Activated CD4-positive, alpha-beta memory T cell treated with anti-CD3 and anti-CD28 coated beads for 36 hours (primary cell): ENCODE measurements at regions not wholly inside any gene's neighbourhood (a gene's known extent, or its start where the extent isn't known, plus 50 kb on each side); places are given as distances from the start of the nearest gene placed in this dataset.
"Not testable (repeated sequence)": the region's sequence is repeated elsewhere in the genome, so short reads cannot be mapped to it uniquely, and the experiment has no call there.

Source experiments
- CTCF ChIA-PET: fragments of 350-600 bp; sonication (Branson Sonifier 250); formaldehyde crosslinking; loops from one replicate; lab custom pipeline; 2021; ENCODE audit warnings: antibody characterized with exemption, inconsistent platforms; lab: Charles Lee
- POLR2A ChIA-PET: fragments of 350-600 bp; sonication (Branson Sonifier 250); formaldehyde crosslinking; loops from one replicate; lab custom pipeline; 2021; ENCODE audit warnings: antibody characterized with exemption; lab: Charles Lee
- DNase-seq: peaks from one replicate; pipeline ENCODE4 v3.0.0-alpha.2; 2020
- H3K27ac Mint-ChIP-seq: one replicate; pipeline ENCODE4 v1.8.0; 2021; ENCODE audit warnings: mixed read lengths
- H3K27me3 Mint-ChIP-seq: one replicate; pipeline ENCODE4 v1.8.0; 2021; ENCODE audit warnings: mixed read lengths
- H3K36me3 Mint-ChIP-seq: one replicate; pipeline ENCODE4 v1.8.0; 2021; ENCODE audit warnings: mixed read lengths
- H3K4me1 Mint-ChIP-seq: one replicate; pipeline ENCODE4 v1.8.0; 2021; ENCODE audit warnings: low read depth, mixed read lengths
- H3K4me3 Mint-ChIP-seq: one replicate; pipeline ENCODE4 v1.8.0; 2021; ENCODE audit warnings: mild to moderate bottlenecking, mixed read lengths
- H3K9me3 Mint-ChIP-seq: one replicate; pipeline ENCODE4 v1.8.0; 2021; ENCODE audit warnings: mixed read lengths
- intact Hi-C: fragments of 100-400 bp; cut with micrococcal nuclease; formaldehyde crosslinking; loops from one replicate; pipeline ENCODE4 v1.15.1; 2023

GRCh38 chr7:69211336-69211735, 386.9 kb upstream of the AUTS2 start:
- no peaks in the 10 kb centered on the region for H3K27me3 Mint-ChIP-seq
- ChIA-PET CTCF (no interaction called here), POLR2A (no interaction called here)
- no peak overlapping the region for H3K4me3 Mint-ChIP-seq
- no peaks in the 10 kb centered on the region for H3K36me3 Mint-ChIP-seq
- no peaks in the 10 kb centered on the region for H3K4me1 Mint-ChIP-seq
- no peak overlapping the region for H3K27ac Mint-ChIP-seq
- no peak for DNase-seq
- H3K9me3 Mint-ChIP-seq, result peaks cover 6% of the 10 kb centered on the region
- intact Hi-C loops, result no loop called here

GRCh38 chr7:69211739-69212138, 386.5 kb upstream of the AUTS2 start:
- Mint-ChIP-seq H3K27ac (no peak overlapping the region), H3K36me3 (no peaks in the 10 kb centered on the region), H3K9me3 (peaks cover 6% of the 10 kb centered on the region), H3K27me3 (no peaks in the 10 kb centered on the region), H3K4me1 (no peaks in the 10 kb centered on the region), H3K4me3 (no peak overlapping the region)
- intact Hi-C loops, result no loop called here
- ChIA-PET CTCF (no interaction called here), POLR2A (no interaction called here)
- no peak for DNase-seq

GRCh38 chr7:69213878-69214277, 384.4 kb upstream of the AUTS2 start:
- H3K27ac Mint-ChIP-seq, result no peak overlapping the region
- no peaks in the 10 kb centered on the region for H3K27me3 Mint-ChIP-seq
- H3K9me3 Mint-ChIP-seq, result peaks cover 3% of the 10 kb centered on the region
- H3K4me3 Mint-ChIP-seq, result no peak overlapping the region
- intact Hi-C loops, result no loop called here
- POLR2A ChIA-PET, result no interaction called here
- no peaks in the 10 kb centered on the region for H3K4me1 Mint-ChIP-seq
- CTCF ChIA-PET, result no interaction called here
- H3K36me3 Mint-ChIP-seq, result no peaks in the 10 kb centered on the region
- no peak for DNase-seq

DNA sequence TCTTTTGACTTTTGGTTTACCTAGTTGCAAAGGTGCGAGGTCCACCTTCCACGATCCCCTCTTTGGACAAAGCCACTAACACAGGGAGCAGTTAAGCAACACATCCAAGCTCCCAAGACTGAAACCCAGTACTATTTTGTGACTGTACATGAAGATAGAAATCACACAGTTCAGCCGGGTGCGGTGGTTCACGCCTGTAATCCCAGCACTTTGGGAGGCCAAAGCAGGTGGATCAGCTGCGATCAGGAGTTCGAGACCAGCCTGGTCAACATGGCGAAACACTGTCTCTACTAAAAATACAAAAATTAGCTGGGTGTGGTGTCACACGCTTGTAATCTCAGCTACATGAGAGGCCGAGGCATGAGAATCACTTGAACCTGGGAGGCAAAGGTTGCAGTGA, 382.8 kb upstream of the AUTS2 start:
- H3K4me3 Mint-ChIP-seq, DNase-seq, H3K4me1 Mint-ChIP-seq, H3K27ac Mint-ChIP-seq, H3K27me3 Mint-ChIP-seq, POLR2A ChIA-PET, CTCF ChIA-PET, H3K9me3 Mint-ChIP-seq, H3K36me3 Mint-ChIP-seq, intact Hi-C loops: not testable (repeated sequence)

- Mint-ChIP-seq H3K9me3 (peaks cover 8% of the 10 kb centered on the region), H3K4me3 (no peak overlapping the region), H3K4me1 (no peaks in the 10 kb centered on the region), H3K27ac (no peak overlapping the region), H3K36me3 (no peaks in the 10 kb centered on the region), H3K27me3 (no peaks in the 10 kb centered on the region)
- intact Hi-C loops, result no loop called here
- ChIA-PET POLR2A (no interaction called here), CTCF (no interaction called here)
- DNase-seq, result no peak
Measured at GRCh38 chr7:69217516-69218350, 380.5 kb upstream of the AUTS2 start.

- Mint-ChIP-seq H3K27ac (no peak overlapping the region), H3K27me3 (no peaks in the 10 kb centered on the region), H3K9me3 (peaks cover 8% of the 10 kb centered on the region), H3K4me3 (no peak overlapping the region), H3K4me1 (no peaks in the 10 kb centered on the region), H3K36me3 (no peaks in the 10 kb centered on the region)
- CTCF ChIA-PET, result no interaction called here
- no peak for DNase-seq
- POLR2A ChIA-PET, result no interaction called here
- intact Hi-C loops, result no loop called here
Measured at GRCh38 chr7:69218576-69218975, 379.7 kb upstream of the AUTS2 start.

DNA sequence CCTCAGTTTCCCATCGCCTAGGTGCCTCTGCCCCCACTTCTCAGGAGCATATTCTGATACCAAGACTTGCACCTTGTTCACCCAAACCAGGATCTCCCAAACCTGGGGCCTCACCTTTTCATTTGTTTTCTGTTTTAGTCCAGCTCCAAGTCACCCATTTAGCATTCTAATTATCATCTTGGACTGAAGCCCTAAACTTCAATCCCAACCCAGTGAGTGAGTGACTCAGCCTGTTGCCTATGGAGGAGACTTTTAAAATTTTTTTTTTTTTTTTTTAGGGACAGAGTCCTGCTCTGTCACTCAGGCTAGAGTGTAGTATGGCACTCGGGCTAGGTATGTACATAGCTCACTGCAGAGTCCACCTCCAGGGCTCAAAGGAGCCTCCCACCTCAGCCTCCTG, 378.9 kb upstream of the AUTS2 start:
- DNase-seq, result no peak
- no peaks in the 10 kb centered on the region for H3K36me3 Mint-ChIP-seq
- H3K27ac Mint-ChIP-seq, result no peak overlapping the region
- intact Hi-C loops, result no loop called here
- H3K4me1 Mint-ChIP-seq, result no peaks in the 10 kb centered on the region
- CTCF ChIA-PET, result no interaction called here
- POLR2A ChIA-PET, result no interaction called here
- peaks cover 11% of the 10 kb centered on the region for H3K9me3 Mint-ChIP-seq
- no peak overlapping the region for H3K4me3 Mint-ChIP-seq
- no peaks in the 10 kb centered on the region for H3K27me3 Mint-ChIP-seq

- CTCF ChIA-PET, result interaction anchor here (0.5 kb wide), 1 partner anchor 1691 kb away, joined by 4 read pairs; no protein-coding TSS in a partner anchor
- H3K4me3 Mint-ChIP-seq, result no peak overlapping the region
- no peak for DNase-seq
- no peak overlapping the region for H3K27ac Mint-ChIP-seq
- POLR2A ChIA-PET, result no interaction called here
- H3K9me3 Mint-ChIP-seq, result peaks cover 8% of the 10 kb centered on the region
- no peaks in the 10 kb centered on the region for H3K27me3 Mint-ChIP-seq
- no peaks in the 10 kb centered on the region for H3K36me3 Mint-ChIP-seq
- intact Hi-C loops, result no loop called here
- H3K4me1 Mint-ChIP-seq, result no peaks in the 10 kb centered on the region
Measured at GRCh38 chr7:69225259-69225943, 372.9 kb upstream of the AUTS2 start.

DNA sequence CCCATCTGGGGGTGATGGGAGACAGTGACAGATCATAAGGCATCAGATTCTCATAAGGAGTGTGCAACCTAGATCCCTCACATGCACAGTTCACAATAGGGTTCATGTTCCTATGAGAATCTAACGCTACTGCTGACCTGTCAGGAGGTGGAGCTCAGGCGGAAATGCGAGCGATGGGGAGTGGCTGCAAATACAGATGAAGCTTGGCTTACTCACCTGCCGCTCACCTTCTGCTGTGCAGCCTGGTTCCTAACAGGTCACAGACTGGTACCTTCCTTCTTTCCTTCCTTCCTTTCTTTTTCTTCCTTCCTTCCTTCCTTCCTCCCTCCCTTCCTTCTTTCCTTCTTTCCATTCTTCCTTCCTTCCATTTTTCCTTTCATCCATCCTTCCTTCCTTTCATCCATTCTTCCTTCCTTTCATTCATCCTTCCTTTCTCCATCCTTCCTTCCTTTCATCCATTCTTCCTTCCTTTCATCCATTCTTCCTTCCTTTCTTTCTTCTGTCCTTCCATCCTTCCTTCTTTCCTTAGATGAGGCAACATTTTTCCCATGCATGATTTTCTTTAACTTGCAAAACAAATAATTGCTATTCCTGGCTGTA, 370.0 kb upstream of the AUTS2 start:
- Mint-ChIP-seq H3K27ac (no peak overlapping the region), H3K4me1 (no peaks in the 10 kb centered on the region), H3K4me3 (no peak overlapping the region), H3K27me3 (no peaks in the 10 kb centered on the region), H3K9me3 (peaks cover 5% of the 10 kb centered on the region), H3K36me3 (no peaks in the 10 kb centered on the region)
- ChIA-PET CTCF (no interaction called here), POLR2A (no interaction called here)
- intact Hi-C loops, result no loop called here
- DNase-seq, result no peak

- Mint-ChIP-seq H3K4me1 (no peaks in the 10 kb centered on the region), H3K36me3 (no peaks in the 10 kb centered on the region), H3K27me3 (no peaks in the 10 kb centered on the region), H3K9me3 (peaks cover 2% of the 10 kb centered on the region), H3K27ac (no peak overlapping the region), H3K4me3 (no peak overlapping the region)
- POLR2A ChIA-PET, result no interaction called here
- intact Hi-C loops, result no loop called here
- DNase-seq, result no peak
- CTCF ChIA-PET, result no interaction called here
Measured at GRCh38 chr7:69232445-69233376, 365.6 kb upstream of the AUTS2 start.

DNA sequence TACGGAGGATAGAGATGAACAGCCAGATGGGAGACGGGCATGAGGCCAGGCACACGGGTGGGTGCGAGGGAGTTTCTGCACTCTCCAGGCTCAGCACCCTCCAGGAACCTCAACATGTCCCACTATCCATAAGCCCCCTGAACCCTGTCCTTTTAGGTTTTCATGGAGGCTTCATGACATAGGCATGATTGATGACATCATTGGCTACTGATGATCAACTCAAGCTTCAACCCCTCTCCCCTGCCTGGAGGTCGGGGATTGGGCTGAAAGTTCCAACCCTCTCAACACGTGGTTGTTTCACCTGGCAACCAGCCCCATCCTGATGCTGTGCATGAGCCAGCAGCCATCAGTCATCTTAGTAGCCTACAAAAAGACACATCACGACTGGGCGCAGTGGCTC, 360.7 kb upstream of the AUTS2 start:
- intact Hi-C loops, result no loop called here
- Mint-ChIP-seq H3K27ac (no peak overlapping the region), H3K36me3 (no peaks in the 10 kb centered on the region), H3K9me3 (peaks cover 12% of the 10 kb centered on the region), H3K4me3 (no peak overlapping the region), H3K4me1 (no peaks in the 10 kb centered on the region), H3K27me3 (no peaks in the 10 kb centered on the region)
- POLR2A ChIA-PET, result no interaction called here
- CTCF ChIA-PET, result no interaction called here
- no peak for DNase-seq

GRCh38 chr7:69243016-69243415, 355.3 kb upstream of the AUTS2 start:
- Mint-ChIP-seq H3K4me1 (no peaks in the 10 kb centered on the region), H3K4me3 (no peak overlapping the region), H3K27ac (no peak overlapping the region), H3K27me3 (no peaks in the 10 kb centered on the region), H3K9me3 (peaks cover 17% of the 10 kb centered on the region), H3K36me3 (no peaks in the 10 kb centered on the region)
- ChIA-PET CTCF (no interaction called here), POLR2A (no interaction called here)
- DNase-seq, result no peak
- intact Hi-C loops, result no loop called here
